Kidney (tissue), 13 donors: ENCODE measurements at regions not wholly inside any gene's neighbourhood (a gene's known extent, or its start where the extent isn't known, plus 50 kb on each side); places are given as distances from the start of the nearest gene placed in this dataset.

Experiments
- DNase-seq, 5 donors: peaks; one replicate each; pipeline ENCODE4 v3.0.0-alpha.2; 2013 to 2020
- FAIRE-seq: peaks from 2 replicates; lab custom pipeline; 2012; peaks lifted over from hg19 to GRCh38; lab: Jason Lieb, UNC
- H3K27ac ChIP-seq, 2 donors: one replicate each; pipeline ENCODE4 v1.7.0; 2013; ENCODE audit warnings: low read depth in 2 of 2, low read length in 2 of 2, inconsistent platforms in 1 of 2
- H3K27me3 ChIP-seq: one replicate; pipeline ENCODE4 v1.7.1; 2013; ENCODE audit warnings: low read length, inconsistent platforms; ENCODE audit not compliant: control insufficient read depth, insufficient read depth
- H3K36me3 ChIP-seq, 3 donors: one replicate each; pipeline versions ENCODE4 v1.7.0 to v1.7.1; 2013; ENCODE audit warnings: low read length in 3 of 3, control low read depth in 1 of 3, inconsistent platforms in 1 of 3; ENCODE audit not compliant: insufficient read depth in 3 of 3, control insufficient read depth in 2 of 3
- H3K4me1 ChIP-seq, 3 donors: one replicate each; pipeline versions ENCODE4 v1.7.0 to v1.7.1; 2013; ENCODE audit warnings: low read length in 3 of 3, inconsistent platforms in 1 of 3, low read depth in 1 of 3; ENCODE audit not compliant: control insufficient read depth in 2 of 3, insufficient read depth in 2 of 3
- H3K4me3 ChIP-seq, 3 donors: one replicate each; pipeline versions ENCODE4 v1.7.0 to v1.8.1; 2013; ENCODE audit warnings: low read length in 3 of 3, control low read depth in 1 of 3, inconsistent platforms in 1 of 3
- H3K9ac ChIP-seq, 3 donors: one replicate each; pipeline versions ENCODE4 v1.7.0 to v1.7.1; 2013; ENCODE audit warnings: low read length in 3 of 3, control low read depth in 1 of 3, inconsistent platforms in 1 of 3
- H3K9me3 ChIP-seq, 3 donors: one replicate each; pipeline versions ENCODE4 v1.7.0 to v1.7.1; 2013; ENCODE audit warnings: low read length in 3 of 3, control low read depth in 1 of 3, inconsistent platforms in 1 of 3; ENCODE audit not compliant: control insufficient read depth in 2 of 3, insufficient read depth in 1 of 3
- intact Hi-C: fragments of 100-400 bp; cut with DNase I; formaldehyde crosslinking; loops from one replicate; pipeline ENCODE4 v1.11.1; 2022
- TF ChIP-seq, protein P1 (sequence below): IDR thresholded peaks from 3 replicates; pipeline ENCODE4 v1.5.1; 2012; ENCODE audit warnings: mild to moderate bottlenecking, moderate library complexity, borderline replicate concordance; ENCODE audit not compliant: insufficient read depth; ENCODE audit errors: extremely low read depth
- donor health status: control.
- donor health status: control.
- donor health status: control.
- donor health status: control.
- donor health status: control.
- donor health status: DM: yes; HTN: yes; CAD: no.
- donor health status: Normal renal cell carcinoma (clear cell type).

DNA sequence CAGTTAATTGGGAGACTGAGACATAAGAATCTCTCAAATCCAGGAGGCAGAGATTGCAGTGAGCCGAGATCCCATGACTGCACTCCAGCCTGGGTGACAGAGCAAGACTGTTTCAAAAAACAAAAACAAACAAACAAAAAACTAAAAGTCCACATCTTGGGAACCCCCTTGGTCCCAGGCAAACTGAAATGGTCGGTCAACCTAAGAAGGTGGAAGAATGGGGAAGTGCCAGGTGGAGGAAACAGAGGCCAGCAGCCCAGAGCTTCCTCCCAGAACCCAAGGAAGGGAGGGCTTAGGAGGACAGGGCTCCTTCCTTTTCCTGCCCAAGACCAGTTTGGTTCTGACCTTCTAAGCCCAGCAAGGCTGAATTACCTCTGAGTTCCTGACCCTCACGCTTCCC lies 121.0 kb upstream of the FUT8 start:
- FAIRE-seq (no peak), DNase-seq (no peak)
- H3K27me3 ChIP-seq, result no peaks in the 10 kb centered on the region
- H3K9me3 ChIP-seq, result no peaks in the 10 kb centered on the region
- TF ChIP-seq, protein P1, sequence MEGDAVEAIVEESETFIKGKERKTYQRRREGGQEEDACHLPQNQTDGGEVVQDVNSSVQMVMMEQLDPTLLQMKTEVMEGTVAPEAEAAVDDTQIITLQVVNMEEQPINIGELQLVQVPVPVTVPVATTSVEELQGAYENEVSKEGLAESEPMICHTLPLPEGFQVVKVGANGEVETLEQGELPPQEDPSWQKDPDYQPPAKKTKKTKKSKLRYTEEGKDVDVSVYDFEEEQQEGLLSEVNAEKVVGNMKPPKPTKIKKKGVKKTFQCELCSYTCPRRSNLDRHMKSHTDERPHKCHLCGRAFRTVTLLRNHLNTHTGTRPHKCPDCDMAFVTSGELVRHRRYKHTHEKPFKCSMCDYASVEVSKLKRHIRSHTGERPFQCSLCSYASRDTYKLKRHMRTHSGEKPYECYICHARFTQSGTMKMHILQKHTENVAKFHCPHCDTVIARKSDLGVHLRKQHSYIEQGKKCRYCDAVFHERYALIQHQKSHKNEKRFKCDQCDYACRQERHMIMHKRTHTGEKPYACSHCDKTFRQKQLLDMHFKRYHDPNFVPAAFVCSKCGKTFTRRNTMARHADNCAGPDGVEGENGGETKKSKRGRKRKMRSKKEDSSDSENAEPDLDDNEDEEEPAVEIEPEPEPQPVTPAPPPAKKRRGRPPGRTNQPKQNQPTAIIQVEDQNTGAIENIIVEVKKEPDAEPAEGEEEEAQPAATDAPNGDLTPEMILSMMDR, result no peak
- no peaks in the 10 kb centered on the region for H3K4me1 ChIP-seq
- no peak overlapping the region for H3K9ac ChIP-seq
- intact Hi-C loops, result no loop called here
- H3K36me3 ChIP-seq, result no peaks in the 10 kb centered on the region
- H3K4me3 ChIP-seq, result no peak overlapping the region
- H3K27ac ChIP-seq, result no peak overlapping the region

DNA sequence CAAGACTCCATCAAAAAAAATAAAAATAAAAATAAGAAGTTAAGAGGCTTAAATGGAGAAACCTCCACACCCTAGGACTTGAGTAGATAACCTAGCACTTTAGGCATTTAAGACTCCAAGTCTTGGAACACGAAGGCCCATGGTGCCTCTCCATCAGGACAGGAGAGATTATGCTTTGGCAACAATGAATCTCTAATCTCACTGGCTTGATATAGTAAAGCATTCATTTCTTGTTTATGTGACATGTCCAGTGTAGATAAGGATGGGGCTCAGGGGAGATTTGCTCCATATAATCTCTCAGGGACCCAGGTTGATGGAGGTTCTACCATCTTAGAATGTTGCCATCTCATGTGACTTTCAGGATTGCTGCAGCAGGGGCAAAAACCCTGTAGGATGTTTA lies 117.7 kb upstream of the FUT8 start:
- H3K4me1 ChIP-seq, result no peaks in the 10 kb centered on the region
- intact Hi-C loops, result no loop called here
- TF ChIP-seq, protein P1, result no peak

DNA sequence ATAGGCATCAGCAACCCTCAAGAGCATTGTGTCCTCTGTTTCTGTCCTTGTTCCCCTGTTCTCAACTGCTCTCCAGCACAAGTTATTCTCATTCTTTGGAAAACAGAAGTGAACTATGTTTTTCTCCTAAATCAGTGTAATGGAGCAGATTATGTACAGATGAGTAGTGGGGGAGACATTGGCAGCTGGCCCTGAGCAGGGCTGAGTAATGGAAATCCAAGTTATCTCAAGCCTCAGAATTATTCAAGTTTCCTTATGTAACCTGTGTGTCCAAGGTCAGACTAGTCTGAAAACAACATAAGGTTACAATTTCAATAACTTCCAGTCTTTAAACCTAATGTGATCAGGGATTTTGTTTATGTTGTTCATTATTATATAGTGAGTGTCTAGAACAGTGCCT lies 116.1 kb upstream of the FUT8 start:
- no peaks in the 10 kb centered on the region for H3K4me1 ChIP-seq

More for the DNA sequence above, 117.7 kb upstream of the FUT8 start:
- Histone ChIP-seq H3K9me3 (no peaks in the 10 kb centered on the region), H3K27ac (no peak overlapping the region), H3K4me3 (no peak overlapping the region), H3K9ac (no peak overlapping the region), H3K27me3 (no peaks in the 10 kb centered on the region), H3K36me3 (no peaks in the 10 kb centered on the region)
- FAIRE-seq (no peak), DNase-seq (no peak)

More for the DNA sequence above, 116.1 kb upstream of the FUT8 start:
- H3K27ac ChIP-seq, result no peak overlapping the region
- TF ChIP-seq, protein P1, result no peak
- H3K4me3 ChIP-seq, result no peak overlapping the region
- intact Hi-C loops, result no loop called here
- DNase-seq (no peak), FAIRE-seq (no peak)
- no peaks in the 10 kb centered on the region for H3K36me3 ChIP-seq
- no peaks in the 10 kb centered on the region for H3K27me3 ChIP-seq
- no peak overlapping the region for H3K9ac ChIP-seq
- H3K9me3 ChIP-seq, result no peaks in the 10 kb centered on the region
